Bronchial epithelial cell (primary cell): ENCODE measurements at regions not wholly inside any gene's neighbourhood (a gene's known extent, or its start where the extent isn't known, plus 50 kb on each side); places are given as distances from the start of the nearest gene placed in this dataset.

Experiments used
- DNase-seq: peaks from one replicate; pipeline ENCODE4 v3.0.0-alpha.2; 2010; ENCODE audit warnings: low read depth
- FAIRE-seq: peaks from 2 replicates; lab custom pipeline; 2011; peaks lifted over from hg19 to GRCh38; lab: Jason Lieb, UNC
- H3K27me3 ChIP-seq: 2 replicates; pipeline ENCODE4 v1.5.1; 2011; ENCODE audit warnings: low read length; ENCODE audit not compliant: control insufficient read depth, insufficient read depth
- H3K36me3 ChIP-seq: 2 replicates; pipeline ENCODE4 v1.5.1; 2011; ENCODE audit warnings: low read length; ENCODE audit not compliant: control insufficient read depth, insufficient read depth
- H3K4me3 ChIP-seq: 2 replicates; pipeline ENCODE4 v1.5.1; 2011; ENCODE audit warnings: mild to moderate bottlenecking, low read depth, low read length, control low read depth
- CTCF ChIP-seq: IDR thresholded peaks from 2 replicates; pipeline ENCODE4 v1.5.1; 2011; ENCODE audit warnings: mild to moderate bottlenecking, moderate library complexity, low read length, control low read depth, inconsistent platforms; ENCODE audit not compliant: insufficient read depth, severe bottlenecking

- TF ChIP-seq CTCF = no peak
- no peak for FAIRE-seq
- no peak for DNase-seq
- H3K36me3 ChIP-seq = no peaks in the 10 kb centered on the region
- no peak overlapping the region for H3K4me3 ChIP-seq
- H3K27me3 ChIP-seq = no peaks in the 10 kb centered on the region
These were observed 150.1 kb downstream of the ADAM29 start for GRCh38 chr4:175068266-175068665.

- FAIRE-seq (no peak), DNase-seq (peak; percentile 5)
- no peak for TF ChIP-seq CTCF
- Histone ChIP-seq H3K4me3 (no peak overlapping the region), H3K36me3 (no peaks in the 10 kb centered on the region), H3K27me3 (no peaks in the 10 kb centered on the region)
These were observed 152.3 kb downstream of the ADAM29 start for GRCh38 chr4:175070444-175070843.

- Histone ChIP-seq H3K4me3 (no peak overlapping the region), H3K27me3 (no peaks in the 10 kb centered on the region), H3K36me3 (no peaks in the 10 kb centered on the region)
- DNase-seq (no peak), FAIRE-seq (no peak)
- TF ChIP-seq CTCF = no peak
These were observed 153.0 kb downstream of the ADAM29 start for GRCh38 chr4:175071123-175071522.

- FAIRE-seq = no peak
- H3K27me3 ChIP-seq = no peaks in the 10 kb centered on the region
- no peak overlapping the region for H3K4me3 ChIP-seq
- H3K36me3 ChIP-seq = no peaks in the 10 kb centered on the region
- no peak for TF ChIP-seq CTCF
- DNase-seq = peak; percentile 30
These were observed 169.0 kb downstream of the ADAM29 start for GRCh38 chr4:175087145-175087544.

GRCh38 chr4:175090116-175090515, 172.0 kb downstream of the ADAM29 start:
- Histone ChIP-seq H3K36me3 (no peaks in the 10 kb centered on the region), H3K27me3 (no peaks in the 10 kb centered on the region), H3K4me3 (no peak overlapping the region)
- FAIRE-seq (no peak), DNase-seq (no peak)
- TF ChIP-seq CTCF = no peak

- TF ChIP-seq CTCF = no peak
- DNase-seq (peak; percentile 4), FAIRE-seq (no peak)
- Histone ChIP-seq H3K27me3 (no peaks in the 10 kb centered on the region), H3K36me3 (no peaks in the 10 kb centered on the region), H3K4me3 (no peak overlapping the region)
These were observed 173.5 kb downstream of the ADAM29 start for GRCh38 chr4:175091649-175092048.
